Gastroesophageal sphincter (tissue), 3 donors: ENCODE measurements at regions not wholly inside any gene's neighbourhood (a gene's known extent, or its start where the extent isn't known, plus 50 kb on each side); places are given as distances from the start of the nearest gene placed in this dataset.

Experiments
- EP300 ChIP-seq: sonication (generic); formaldehyde crosslinking; IDR thresholded peaks from one replicate; pipeline ENCODE4 v1.6.1; 2017; ENCODE audit warnings: antibody characterized with exemption, mild to moderate bottlenecking
- POLR2A ChIP-seq, 2 donors: fragments of 450-650 bp; IDR thresholded peaks; one replicate each; pipeline ENCODE4 v1.6.1; 2017; ENCODE audit warnings: antibody characterized with exemption in 2 of 2, mild to moderate bottlenecking in 2 of 2, moderate library complexity in 1 of 2
- TF ChIP-seq, protein P1 (sequence below), 4 experiments: fragments of 200-600 bp in 2 of 4; fragments of 450-650 bp in 2 of 4; sonication (generic) in 1 of 4; IDR thresholded peaks; one replicate each; pipeline ENCODE4 v1.5.1; 2017 to 2019; ENCODE audit warnings: antibody characterized with exemption in 4 of 4, mild to moderate bottlenecking in 2 of 4, moderate library complexity in 2 of 4

DNA sequence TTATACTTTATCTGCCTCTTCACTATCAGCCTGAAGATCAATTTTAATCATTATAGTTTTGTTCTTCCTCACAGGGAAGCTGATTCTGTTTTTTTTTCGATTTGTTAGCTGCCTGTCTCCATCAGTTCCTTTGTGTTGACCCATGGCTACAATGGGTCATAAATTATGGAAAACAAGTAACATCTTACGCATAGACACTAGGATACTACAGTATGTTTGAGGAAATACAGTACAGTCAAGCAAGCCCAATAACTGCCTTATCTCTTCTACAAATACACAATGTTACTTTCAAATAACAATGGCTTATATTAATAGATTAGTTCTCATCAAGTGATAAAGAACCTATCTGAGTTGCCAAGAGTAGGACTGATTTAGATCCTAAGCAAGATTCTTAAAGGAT is 160.5 kb upstream of the FREM1 start:
- TF ChIP-seq POLR2A (IDR thresholded peaks at IDR 0.05) (no peak), EP300 (no peak)
- TF ChIP-seq, protein P1, sequence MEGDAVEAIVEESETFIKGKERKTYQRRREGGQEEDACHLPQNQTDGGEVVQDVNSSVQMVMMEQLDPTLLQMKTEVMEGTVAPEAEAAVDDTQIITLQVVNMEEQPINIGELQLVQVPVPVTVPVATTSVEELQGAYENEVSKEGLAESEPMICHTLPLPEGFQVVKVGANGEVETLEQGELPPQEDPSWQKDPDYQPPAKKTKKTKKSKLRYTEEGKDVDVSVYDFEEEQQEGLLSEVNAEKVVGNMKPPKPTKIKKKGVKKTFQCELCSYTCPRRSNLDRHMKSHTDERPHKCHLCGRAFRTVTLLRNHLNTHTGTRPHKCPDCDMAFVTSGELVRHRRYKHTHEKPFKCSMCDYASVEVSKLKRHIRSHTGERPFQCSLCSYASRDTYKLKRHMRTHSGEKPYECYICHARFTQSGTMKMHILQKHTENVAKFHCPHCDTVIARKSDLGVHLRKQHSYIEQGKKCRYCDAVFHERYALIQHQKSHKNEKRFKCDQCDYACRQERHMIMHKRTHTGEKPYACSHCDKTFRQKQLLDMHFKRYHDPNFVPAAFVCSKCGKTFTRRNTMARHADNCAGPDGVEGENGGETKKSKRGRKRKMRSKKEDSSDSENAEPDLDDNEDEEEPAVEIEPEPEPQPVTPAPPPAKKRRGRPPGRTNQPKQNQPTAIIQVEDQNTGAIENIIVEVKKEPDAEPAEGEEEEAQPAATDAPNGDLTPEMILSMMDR (IDR thresholded peaks at IDR 0.05) = no peak
